Kidney (tissue), 13 donors: ENCODE measurements at regions not wholly inside any gene's neighbourhood (a gene's known extent, or its start where the extent isn't known, plus 50 kb on each side); places are given as distances from the start of the nearest gene placed in this dataset.

Experiments
- DNase-seq, 5 donors: peaks; one replicate each; pipeline ENCODE4 v3.0.0-alpha.2; 2013 to 2020
- FAIRE-seq: peaks from 2 replicates; lab custom pipeline; 2012; peaks lifted over from hg19 to GRCh38; lab: Jason Lieb, UNC
- H3K27ac ChIP-seq, 2 donors: one replicate each; pipeline ENCODE4 v1.7.0; 2013; ENCODE audit warnings: low read depth in 2 of 2, low read length in 2 of 2, inconsistent platforms in 1 of 2
- H3K27me3 ChIP-seq: one replicate; pipeline ENCODE4 v1.7.1; 2013; ENCODE audit warnings: low read length, inconsistent platforms; ENCODE audit not compliant: control insufficient read depth, insufficient read depth
- H3K36me3 ChIP-seq, 3 donors: one replicate each; pipeline versions ENCODE4 v1.7.0 to v1.7.1; 2013; ENCODE audit warnings: low read length in 3 of 3, control low read depth in 1 of 3, inconsistent platforms in 1 of 3; ENCODE audit not compliant: insufficient read depth in 3 of 3, control insufficient read depth in 2 of 3
- H3K4me1 ChIP-seq, 3 donors: one replicate each; pipeline versions ENCODE4 v1.7.0 to v1.7.1; 2013; ENCODE audit warnings: low read length in 3 of 3, inconsistent platforms in 1 of 3, low read depth in 1 of 3; ENCODE audit not compliant: control insufficient read depth in 2 of 3, insufficient read depth in 2 of 3
- H3K4me3 ChIP-seq, 3 donors: one replicate each; pipeline versions ENCODE4 v1.7.0 to v1.8.1; 2013; ENCODE audit warnings: low read length in 3 of 3, control low read depth in 1 of 3, inconsistent platforms in 1 of 3
- H3K9ac ChIP-seq, 3 donors: one replicate each; pipeline versions ENCODE4 v1.7.0 to v1.7.1; 2013; ENCODE audit warnings: low read length in 3 of 3, control low read depth in 1 of 3, inconsistent platforms in 1 of 3
- H3K9me3 ChIP-seq, 3 donors: one replicate each; pipeline versions ENCODE4 v1.7.0 to v1.7.1; 2013; ENCODE audit warnings: low read length in 3 of 3, control low read depth in 1 of 3, inconsistent platforms in 1 of 3; ENCODE audit not compliant: control insufficient read depth in 2 of 3, insufficient read depth in 1 of 3
- CTCF ChIP-seq: IDR thresholded peaks from 3 replicates; pipeline ENCODE4 v1.5.1; 2012; ENCODE audit warnings: mild to moderate bottlenecking, moderate library complexity, borderline replicate concordance; ENCODE audit not compliant: insufficient read depth; ENCODE audit errors: extremely low read depth
- intact Hi-C: fragments of 100-400 bp; cut with DNase I; formaldehyde crosslinking; loops from one replicate; pipeline ENCODE4 v1.11.1; 2022
- donor health status: control.
- donor health status: control.
- donor health status: control.
- donor health status: control.
- donor health status: control.
- donor health status: DM: yes; HTN: yes; CAD: no.
- donor health status: Normal renal cell carcinoma (clear cell type).

- FAIRE-seq (no peak), DNase-seq (no peak)
- Histone ChIP-seq H3K27me3 (no peaks in the 10 kb centered on the region), H3K36me3 (no peaks in the 10 kb centered on the region), H3K27ac (no peak overlapping the region), H3K9ac (no peak overlapping the region), H3K9me3 (no peaks in the 10 kb centered on the region), H3K4me1 (no peaks in the 10 kb centered on the region), H3K4me3 (no peak overlapping the region)
- TF ChIP-seq CTCF = no peak
- intact Hi-C loops = no loop called here
Observed at GRCh38 chr1:29782846-29783507, 546.7 kb downstream of the PTPRU start.

- Histone ChIP-seq H3K4me1 (no peaks in the 10 kb centered on the region), H3K27ac (no peak overlapping the region), H3K9ac (no peak overlapping the region), H3K4me3 (no peak overlapping the region), H3K9me3 (peaks cover 0 to 4% (median 0%) of the 10 kb centered on the region in 3 donors), H3K27me3 (no peaks in the 10 kb centered on the region), H3K36me3 (no peaks in the 10 kb centered on the region)
- FAIRE-seq (no peak), DNase-seq (no peak)
- intact Hi-C loops = no loop called here
- no peak for TF ChIP-seq CTCF
Observed at GRCh38 chr1:29779146-29779545, 542.8 kb downstream of the PTPRU start.

- FAIRE-seq = no peak
- Histone ChIP-seq H3K9me3 (peaks cover 0 to 5% (median 0%) of the 10 kb centered on the region in 3 donors), H3K27me3 (no peaks in the 10 kb centered on the region), H3K36me3 (no peaks in the 10 kb centered on the region), H3K4me1 (no peaks in the 10 kb centered on the region), H3K27ac (no peak overlapping the region), H3K4me3 (no peak overlapping the region), H3K9ac (no peak overlapping the region)
- no peak for DNase-seq
- intact Hi-C loops = no loop called here
- no peak for TF ChIP-seq CTCF
Observed at GRCh38 chr1:29777522-29777921, 541.2 kb downstream of the PTPRU start.

- H3K4me1 ChIP-seq = no peaks in the 10 kb centered on the region
- peaks cover 0 to 5% (median 0%) of the 10 kb centered on the region in 3 donors for H3K9me3 ChIP-seq
- H3K9ac ChIP-seq = no peak overlapping the region
- intact Hi-C loops = no loop called here
- H3K27ac ChIP-seq = no peak overlapping the region
- FAIRE-seq = no peak
- no peak for DNase-seq
- no peaks in the 10 kb centered on the region for H3K27me3 ChIP-seq
- no peaks in the 10 kb centered on the region for H3K36me3 ChIP-seq
- no peak overlapping the region for H3K4me3 ChIP-seq
- no peak for TF ChIP-seq CTCF
Observed at GRCh38 chr1:29774355-29774754, 538.0 kb downstream of the PTPRU start.
